Progenitor cell of endocrine pancreas (in vitro differentiated cells): ENCODE measurements at regions not wholly inside any gene's neighbourhood (a gene's known extent, or its start where the extent isn't known, plus 50 kb on each side); places are given as distances from the start of the nearest gene placed in this dataset.

Source experiments
- DNase-seq: peaks from one replicate; pipeline ENCODE4 v3.0.0; 2021; ENCODE audit warnings: low spot score; ENCODE audit not compliant: unreplicated experiment
- H3K27ac Mint-ChIP-seq: 2 replicates; pipeline ENCODE4 v1.8.0; 2021; ENCODE audit warnings: mild to moderate bottlenecking, moderate library complexity, mixed read lengths
- H3K27me3 Mint-ChIP-seq: 2 replicates; pipeline ENCODE4 v1.8.0; 2021; ENCODE audit warnings: mixed read lengths
- H3K36me3 Mint-ChIP-seq: 2 replicates; pipeline ENCODE4 v1.8.0; 2022; ENCODE audit warnings: mixed read lengths; ENCODE audit not compliant: insufficient read depth
- H3K4me1 Mint-ChIP-seq: 2 replicates; pipeline ENCODE4 v1.8.0; 2021; ENCODE audit warnings: low read depth, mixed read lengths
- H3K4me3 Mint-ChIP-seq: 2 replicates; pipeline ENCODE4 v1.8.0; 2021; ENCODE audit warnings: low read depth, mild to moderate bottlenecking, moderate library complexity, mixed read lengths
- H3K9me3 Mint-ChIP-seq: 2 replicates; pipeline ENCODE4 v1.8.0; 2021; ENCODE audit warnings: low read depth, mixed read lengths
- TF ChIP-seq, protein P1 (sequence below): fragments of 200-600 bp; sonication (generic); IDR thresholded peaks from one replicate; pipeline ENCODE4 v1.5.0; 2021; ENCODE audit warnings: antibody characterized with exemption, mild to moderate bottlenecking; ENCODE audit not compliant: unreplicated experiment

DNA sequence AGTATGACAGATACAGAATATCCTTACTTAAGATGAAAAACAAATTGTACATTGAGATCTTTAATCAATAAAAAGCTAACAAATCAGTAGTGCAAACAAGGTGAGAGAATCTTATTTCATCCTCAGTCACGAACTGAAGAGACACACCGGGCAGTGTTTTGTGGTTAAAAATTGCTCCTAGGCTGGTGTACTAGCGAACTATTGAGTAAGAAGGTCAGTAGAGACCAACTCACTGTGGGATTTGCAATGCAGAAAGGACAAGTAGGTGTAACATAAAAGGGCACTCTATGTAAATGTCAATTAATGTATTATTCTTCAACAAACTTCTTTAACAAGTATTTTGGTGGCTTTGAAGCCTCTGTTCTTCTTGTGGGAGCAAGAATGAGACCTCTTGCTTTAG, 260.2 kb upstream of the PPARGC1A start:
- DNase-seq, result no peak
- H3K9me3 Mint-ChIP-seq, result no peaks in the 10 kb centered on the region
- no peak overlapping the region for H3K27ac Mint-ChIP-seq
- peaks cover 3% of the 10 kb centered on the region for H3K4me1 Mint-ChIP-seq
- TF ChIP-seq, protein P1, sequence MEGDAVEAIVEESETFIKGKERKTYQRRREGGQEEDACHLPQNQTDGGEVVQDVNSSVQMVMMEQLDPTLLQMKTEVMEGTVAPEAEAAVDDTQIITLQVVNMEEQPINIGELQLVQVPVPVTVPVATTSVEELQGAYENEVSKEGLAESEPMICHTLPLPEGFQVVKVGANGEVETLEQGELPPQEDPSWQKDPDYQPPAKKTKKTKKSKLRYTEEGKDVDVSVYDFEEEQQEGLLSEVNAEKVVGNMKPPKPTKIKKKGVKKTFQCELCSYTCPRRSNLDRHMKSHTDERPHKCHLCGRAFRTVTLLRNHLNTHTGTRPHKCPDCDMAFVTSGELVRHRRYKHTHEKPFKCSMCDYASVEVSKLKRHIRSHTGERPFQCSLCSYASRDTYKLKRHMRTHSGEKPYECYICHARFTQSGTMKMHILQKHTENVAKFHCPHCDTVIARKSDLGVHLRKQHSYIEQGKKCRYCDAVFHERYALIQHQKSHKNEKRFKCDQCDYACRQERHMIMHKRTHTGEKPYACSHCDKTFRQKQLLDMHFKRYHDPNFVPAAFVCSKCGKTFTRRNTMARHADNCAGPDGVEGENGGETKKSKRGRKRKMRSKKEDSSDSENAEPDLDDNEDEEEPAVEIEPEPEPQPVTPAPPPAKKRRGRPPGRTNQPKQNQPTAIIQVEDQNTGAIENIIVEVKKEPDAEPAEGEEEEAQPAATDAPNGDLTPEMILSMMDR, result no peak
- H3K27me3 Mint-ChIP-seq, result no peaks in the 10 kb centered on the region
- H3K36me3 Mint-ChIP-seq, result no peaks in the 10 kb centered on the region
- H3K4me3 Mint-ChIP-seq, result no peak overlapping the region

DNA sequence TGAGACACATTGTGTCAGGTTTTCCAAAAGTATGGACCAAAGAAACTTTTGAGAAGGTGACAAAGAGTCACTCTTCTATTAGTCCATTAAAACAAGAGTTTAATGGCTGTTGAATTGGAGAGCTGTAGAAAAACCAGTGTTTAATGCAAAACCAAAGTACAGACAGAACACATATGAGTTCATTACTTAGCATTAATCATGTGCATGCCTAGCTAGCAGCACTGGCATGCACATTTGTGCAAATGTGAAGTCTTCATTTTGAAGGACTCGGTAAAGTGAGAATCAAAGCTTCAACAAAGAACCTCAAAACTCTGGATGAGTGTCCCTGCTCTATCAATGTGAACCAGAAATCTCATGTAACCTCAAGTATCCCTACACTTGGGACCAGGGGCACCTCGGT, 256.3 kb upstream of the PPARGC1A start:
- Mint-ChIP-seq H3K27me3 (no peaks in the 10 kb centered on the region), H3K36me3 (no peaks in the 10 kb centered on the region), H3K4me3 (no peak overlapping the region), H3K4me1 (peaks cover 3% of the 10 kb centered on the region), H3K27ac (no peak overlapping the region), H3K9me3 (no peaks in the 10 kb centered on the region)
- DNase-seq, result no peak
- TF ChIP-seq, protein P1, result no peak

GRCh38 chr4:24145591-24145990, 255.7 kb upstream of the PPARGC1A start:
- Mint-ChIP-seq H3K27me3 (no peaks in the 10 kb centered on the region), H3K27ac (no peak overlapping the region), H3K9me3 (no peaks in the 10 kb centered on the region), H3K4me1 (peaks cover 3% of the 10 kb centered on the region), H3K4me3 (no peak overlapping the region), H3K36me3 (no peaks in the 10 kb centered on the region)
- DNase-seq, result no peak
- TF ChIP-seq, protein P1, result no peak

DNA sequence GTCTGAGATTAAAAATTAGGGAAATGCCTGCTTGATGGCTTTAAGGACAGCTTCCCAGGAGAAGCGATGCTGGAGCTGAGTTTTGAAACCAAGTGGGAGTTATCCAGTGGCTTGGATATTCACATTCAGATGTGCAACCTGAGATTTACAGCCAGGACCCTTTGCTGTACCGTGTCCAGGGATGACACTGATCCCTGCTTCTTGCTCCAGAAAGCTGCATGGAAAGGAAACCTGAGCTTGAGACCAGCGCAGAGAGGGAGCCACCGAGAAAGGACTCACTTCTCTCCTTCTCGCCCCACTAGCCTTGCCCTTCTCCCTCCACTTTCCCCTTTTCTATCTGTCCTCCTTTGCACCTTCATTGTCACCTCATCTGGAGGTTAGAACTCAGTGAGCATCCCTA, 254.5 kb upstream of the PPARGC1A start:
- H3K9me3 Mint-ChIP-seq, result no peaks in the 10 kb centered on the region
- no peaks in the 10 kb centered on the region for H3K27me3 Mint-ChIP-seq
- H3K36me3 Mint-ChIP-seq, result no peaks in the 10 kb centered on the region
- no peak for DNase-seq
- H3K27ac Mint-ChIP-seq, result no peak overlapping the region
- peaks cover 3% of the 10 kb centered on the region for H3K4me1 Mint-ChIP-seq
- TF ChIP-seq, protein P1, result no peak
- H3K4me3 Mint-ChIP-seq, result no peak overlapping the region

- Mint-ChIP-seq H3K4me3 (no peak overlapping the region), H3K36me3 (no peaks in the 10 kb centered on the region), H3K9me3 (no peaks in the 10 kb centered on the region), H3K27me3 (no peaks in the 10 kb centered on the region), H3K4me1 (peaks cover 5% of the 10 kb centered on the region), H3K27ac (no peak overlapping the region)
- TF ChIP-seq, protein P1, result no peak
- DNase-seq, result no peak
Observed at GRCh38 chr4:24143741-24144140, 253.9 kb upstream of the PPARGC1A start.
